PFSK-1 (cell line): ENCODE measurements at regions not wholly inside any gene's neighbourhood (a gene's known extent, or its start where the extent isn't known, plus 50 kb on each side); places are given as distances from the start of the nearest gene placed in this dataset.

ENCODE experiments used
- POLR2AphosphoS5 ChIP-seq: IDR thresholded peaks from 2 replicates; pipeline ENCODE4 v1.6.1; 2012; ENCODE audit warnings: low read depth, mild to moderate bottlenecking, control low read depth, low read length, moderate library complexity
- REST ChIP-seq, 2 experiments: IDR thresholded peaks; 2 replicates each; pipeline versions ENCODE4 v1.6.1 to v1.8.0; 2011 to 2012; ENCODE audit warnings: low read depth in 2 of 2, low read length in 2 of 2, control low read depth in 1 of 2, inconsistent platforms in 1 of 2, mild to moderate bottlenecking in 1 of 2, moderate library complexity in 1 of 2; ENCODE audit not compliant: insufficient read depth in 1 of 2
- SIN3A ChIP-seq: IDR thresholded peaks from 2 replicates; pipeline ENCODE4 v1.6.1; 2012; ENCODE audit warnings: mild to moderate bottlenecking, low read length, moderate library complexity, borderline replicate concordance; ENCODE audit not compliant: insufficient read depth
- TAF1 ChIP-seq: IDR thresholded peaks from 2 replicates; pipeline ENCODE4 v1.6.1; 2012; ENCODE audit warnings: low read length, control low read depth, borderline replicate concordance; ENCODE audit not compliant: insufficient read depth

DNA sequence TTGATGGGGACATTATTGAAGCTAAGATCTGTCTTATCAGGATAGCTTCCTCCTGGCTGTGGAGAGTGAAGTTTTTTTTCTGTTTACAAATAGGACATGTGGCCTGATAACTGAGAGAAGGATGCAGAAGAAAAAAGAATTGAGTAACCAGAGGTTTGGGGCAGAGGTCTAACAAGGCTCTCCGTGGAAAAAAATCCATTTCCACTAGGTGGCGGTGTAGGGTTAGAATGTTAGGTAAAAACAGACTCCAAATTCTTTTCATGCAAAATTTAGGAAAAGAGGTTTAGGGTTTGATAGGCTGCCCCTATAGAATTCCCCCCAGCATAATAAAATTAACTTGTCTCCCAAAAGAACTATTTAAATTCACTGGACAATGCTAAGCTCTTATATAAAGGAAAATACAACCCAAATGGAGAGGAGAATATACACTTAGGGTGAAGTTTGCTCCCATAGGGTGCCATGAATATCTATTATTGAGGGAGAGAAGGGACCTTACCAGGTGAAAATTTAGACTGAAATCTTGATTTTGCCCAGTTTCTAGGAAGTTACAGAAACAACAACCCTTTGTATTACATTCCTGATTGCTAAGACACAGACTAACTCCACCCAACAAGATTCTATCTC lies 1560.4 kb downstream of the OTOL1 start:
- no peak for TF ChIP-seq REST (IDR thresholded peaks at IDR 0.05; ENCODE audit: insufficient read depth in 1 of 2, low read depth in 2 of 2, low read length in 2 of 2)
- no peak for TF ChIP-seq SIN3A
- TF ChIP-seq POLR2AphosphoS5, result no peak
- no peak for TF ChIP-seq TAF1
